ENCODE measurements at regions not wholly inside any gene's neighbourhood (a gene's known extent, or its start where the extent isn't known, plus 50 kb on each side); places are given as distances from the start of the nearest gene placed in this dataset.

DNA sequence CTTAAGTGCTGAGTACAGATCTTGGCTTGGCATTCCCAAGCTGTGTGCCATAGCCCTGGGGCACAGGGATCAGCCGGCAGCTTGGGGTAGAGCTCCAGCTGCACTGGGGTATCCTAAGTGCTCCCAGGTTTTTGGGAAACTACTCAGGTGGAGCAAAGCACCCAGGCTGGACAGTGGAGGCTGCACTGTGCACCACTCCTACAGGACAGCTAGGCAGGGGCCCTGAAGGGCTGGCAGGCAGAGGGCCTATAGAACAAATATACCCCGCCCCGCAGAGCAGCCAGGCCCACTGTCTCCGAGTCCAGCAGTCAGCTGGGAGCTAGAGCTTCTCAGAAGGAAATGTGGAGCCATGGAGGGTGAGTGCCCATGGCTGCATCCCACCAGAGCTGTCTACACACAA lies 691.7 kb upstream of the ADGRL2 start:
- Histone ChIP-seq H3K9me3 (no peaks in the 10 kb centered on the region), H3K4me1 (no peaks in the 10 kb centered on the region), H3K27me3 (no peaks in the 10 kb centered on the region), H3K36me3 (no peaks in the 10 kb centered on the region), H3K4me3 (no peak overlapping the region), H3K27ac (no peak overlapping the region)
- DNase-seq: no peak
- intact Hi-C loops (cut with DNase I; ENCODE audit: low total_unique reads): no loop called here
- TF ChIP-seq, protein P1, sequence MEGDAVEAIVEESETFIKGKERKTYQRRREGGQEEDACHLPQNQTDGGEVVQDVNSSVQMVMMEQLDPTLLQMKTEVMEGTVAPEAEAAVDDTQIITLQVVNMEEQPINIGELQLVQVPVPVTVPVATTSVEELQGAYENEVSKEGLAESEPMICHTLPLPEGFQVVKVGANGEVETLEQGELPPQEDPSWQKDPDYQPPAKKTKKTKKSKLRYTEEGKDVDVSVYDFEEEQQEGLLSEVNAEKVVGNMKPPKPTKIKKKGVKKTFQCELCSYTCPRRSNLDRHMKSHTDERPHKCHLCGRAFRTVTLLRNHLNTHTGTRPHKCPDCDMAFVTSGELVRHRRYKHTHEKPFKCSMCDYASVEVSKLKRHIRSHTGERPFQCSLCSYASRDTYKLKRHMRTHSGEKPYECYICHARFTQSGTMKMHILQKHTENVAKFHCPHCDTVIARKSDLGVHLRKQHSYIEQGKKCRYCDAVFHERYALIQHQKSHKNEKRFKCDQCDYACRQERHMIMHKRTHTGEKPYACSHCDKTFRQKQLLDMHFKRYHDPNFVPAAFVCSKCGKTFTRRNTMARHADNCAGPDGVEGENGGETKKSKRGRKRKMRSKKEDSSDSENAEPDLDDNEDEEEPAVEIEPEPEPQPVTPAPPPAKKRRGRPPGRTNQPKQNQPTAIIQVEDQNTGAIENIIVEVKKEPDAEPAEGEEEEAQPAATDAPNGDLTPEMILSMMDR (IDR thresholded peaks at IDR 0.05): no peak

DNA sequence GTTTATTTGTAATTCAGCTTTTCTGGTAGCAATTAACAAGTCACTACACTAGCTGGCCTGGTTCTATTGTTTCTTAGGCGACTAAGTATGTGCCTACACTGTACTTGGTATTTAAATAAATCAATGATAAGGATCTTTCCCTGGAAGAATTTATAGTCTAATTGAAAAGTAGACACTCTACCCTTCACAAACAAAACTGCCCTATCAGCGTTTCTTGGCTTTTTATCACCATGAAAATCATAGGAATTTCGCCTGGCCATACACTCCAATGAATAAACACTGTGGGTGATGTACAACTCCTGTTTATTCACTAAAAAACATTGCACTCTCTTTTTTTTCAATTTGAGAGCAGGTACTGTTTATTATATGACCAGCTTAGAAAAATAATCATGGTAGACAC lies 702.9 kb upstream of the ADGRL2 start:
- Histone ChIP-seq H3K27ac (no peak overlapping the region), H3K4me3 (no peak overlapping the region), H3K9me3 (no peaks in the 10 kb centered on the region), H3K36me3 (no peaks in the 10 kb centered on the region), H3K4me1 (no peaks in the 10 kb centered on the region), H3K27me3 (no peaks in the 10 kb centered on the region)
- DNase-seq: no peak
- TF ChIP-seq, protein P1 (IDR thresholded peaks at IDR 0.05): no peak
- intact Hi-C loops (cut with DNase I; ENCODE audit: low total_unique reads): no loop called here

DNA sequence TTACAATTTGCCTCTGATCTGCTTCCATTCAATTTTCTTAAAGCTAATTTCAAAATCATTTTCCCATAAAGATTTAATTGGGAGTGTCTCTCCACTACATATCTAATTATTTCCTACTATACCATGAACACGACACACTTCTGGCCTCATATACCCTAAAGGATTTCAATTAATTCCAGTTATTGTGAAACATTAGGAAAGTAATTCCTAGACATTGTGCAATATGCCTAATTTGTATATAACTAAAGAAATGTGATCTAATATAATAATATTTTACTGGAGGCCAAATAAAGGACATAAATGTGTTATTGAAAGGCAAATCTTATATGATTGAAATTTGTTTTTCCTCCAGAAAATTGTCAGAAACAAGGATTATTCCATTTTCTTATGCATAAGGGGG lies 727.2 kb upstream of the ADGRL2 start:
- Histone ChIP-seq H3K4me1 (no peaks in the 10 kb centered on the region), H3K36me3 (no peaks in the 10 kb centered on the region), H3K4me3 (no peak overlapping the region), H3K27me3 (no peaks in the 10 kb centered on the region), H3K9me3 (no peaks in the 10 kb centered on the region), H3K27ac (no peak overlapping the region)
- intact Hi-C loops (cut with DNase I; ENCODE audit: low total_unique reads): no loop called here
- TF ChIP-seq, protein P1 (IDR thresholded peaks at IDR 0.05): no peak
- no peak for DNase-seq

DNA sequence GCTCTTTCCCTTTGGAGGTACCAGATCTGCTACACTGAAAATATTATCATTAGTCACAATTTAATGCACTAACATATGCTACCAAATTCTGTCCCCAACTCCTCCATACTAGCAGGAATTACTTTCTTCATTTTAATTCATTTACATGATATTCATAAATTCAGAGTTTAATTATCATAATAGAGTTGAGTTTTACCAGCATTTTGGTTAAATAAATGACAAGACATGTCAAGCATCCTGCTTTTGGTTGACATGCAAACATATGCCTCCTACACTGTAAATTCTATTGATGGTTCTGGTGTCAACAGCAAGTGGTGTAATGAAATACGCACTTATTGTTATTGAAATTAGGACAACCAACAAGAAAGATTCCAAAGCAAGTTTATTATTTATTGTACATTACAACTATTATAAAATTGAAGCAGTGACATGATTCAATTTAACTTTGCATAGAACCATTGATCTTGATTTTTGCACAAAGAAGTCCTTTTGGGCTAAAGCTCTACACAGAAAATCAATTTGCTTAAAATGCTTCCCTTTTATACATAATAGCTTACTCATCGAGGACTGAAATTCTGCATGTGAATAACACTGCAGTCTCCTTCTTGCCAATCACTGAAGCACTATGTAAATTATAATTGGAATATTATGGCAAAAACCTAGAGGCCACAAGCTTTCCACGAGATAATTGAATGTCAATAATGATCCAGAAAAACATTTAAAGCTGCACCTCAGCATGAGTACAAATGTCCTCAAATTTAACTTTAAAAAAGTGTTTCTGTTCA lies 728.6 kb upstream of the ADGRL2 start:
- H3K27me3 ChIP-seq: no peaks in the 10 kb centered on the region
- DNase-seq: no peak
- H3K36me3 ChIP-seq: no peaks in the 10 kb centered on the region
- no peaks in the 10 kb centered on the region for H3K9me3 ChIP-seq
- no peak overlapping the region for H3K4me3 ChIP-seq
- H3K27ac ChIP-seq: no peak overlapping the region
- TF ChIP-seq, protein P1 (IDR thresholded peaks at IDR 0.05): no peak
- H3K4me1 ChIP-seq: no peaks in the 10 kb centered on the region
- intact Hi-C loops (cut with DNase I; ENCODE audit: low total_unique reads): no loop called here

DNA sequence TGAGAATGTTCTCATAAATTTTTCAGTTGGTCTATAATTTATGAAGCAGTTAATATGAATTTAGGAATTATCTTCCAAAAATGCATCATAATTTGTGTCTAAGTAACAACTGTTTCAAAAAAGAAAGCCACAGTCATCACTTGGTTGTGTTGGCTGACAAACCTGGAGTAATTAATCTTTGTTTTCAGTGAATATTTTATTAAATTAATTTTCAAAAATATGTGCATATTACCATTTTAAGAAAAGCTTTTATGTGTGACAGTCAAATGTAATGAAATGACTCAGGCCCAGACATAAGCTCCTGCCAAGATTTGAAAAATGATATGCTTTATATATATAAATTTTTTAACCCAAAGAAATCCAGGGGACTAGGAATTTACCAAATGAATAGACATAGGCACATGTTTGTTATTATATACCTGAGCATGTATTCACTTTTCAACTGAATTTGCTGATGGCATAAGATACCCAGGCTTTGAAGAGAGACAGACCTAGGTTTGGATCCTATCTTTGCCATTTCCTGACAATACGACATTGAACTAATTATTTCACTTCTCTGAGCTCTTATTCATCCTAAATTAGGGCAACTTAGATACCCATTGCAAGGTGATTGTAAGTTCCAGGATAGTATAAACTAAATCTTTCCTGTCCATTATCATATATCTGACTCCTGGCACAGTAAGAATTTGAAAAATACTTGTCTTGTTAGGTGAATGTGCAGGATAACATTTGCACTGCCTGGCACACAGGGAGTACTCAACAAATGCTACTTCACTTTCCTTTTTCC lies 729.5 kb upstream of the ADGRL2 start:
- no peak for DNase-seq
- Histone ChIP-seq H3K27ac (no peak overlapping the region), H3K4me3 (no peak overlapping the region), H3K36me3 (no peaks in the 10 kb centered on the region), H3K4me1 (no peaks in the 10 kb centered on the region), H3K9me3 (no peaks in the 10 kb centered on the region), H3K27me3 (no peaks in the 10 kb centered on the region)
- intact Hi-C loops (cut with DNase I; ENCODE audit: low total_unique reads): no loop called here
- TF ChIP-seq, protein P1 (IDR thresholded peaks at IDR 0.05): no peak

Measured in tibial artery (tissue), 4 donors.